IMR-90 (cell line): ENCODE measurements at regions not wholly inside any gene's neighbourhood (a gene's known extent, or its start where the extent isn't known, plus 50 kb on each side); places are given as distances from the start of the nearest gene placed in this dataset.

ENCODE experiments used
- ATAC-seq: fragments of 200-7000 bp; cut with Tn5 transposase; 2 replicates; pipeline ENCODE4 v1.9.1; 2020; ENCODE audit warnings: low read depth, mild to moderate bottlenecking, moderate library complexity
- BruUV-seq: library from RNA; stranded (reverse); fragments of 400-500 nt; replicated peaks from 2 replicates; lab custom pipeline; 2021; lab: Mats Ljungman, UMichigan
- CTCF ChIA-PET: fragments of 300-600 bp; formaldehyde crosslinking; extraction: SDS; loops from one replicate; lab custom pipeline; 2021; ENCODE audit warnings: antibody characterized with exemption; lab: Yijun Ruan, JAX
- POLR2A ChIA-PET: fragments of 300-600 bp; sonication (Branson Sonifier 250); formaldehyde crosslinking; loops from one replicate; lab custom pipeline; 2022; ENCODE audit warnings: antibody characterized with exemption; ENCODE audit not compliant: unreplicated experiment; lab: Charles Lee
- DNase-seq: peaks from one replicate; pipeline ENCODE4 v3.0.0; 2013
- H2AFZ ChIP-seq: replicated peaks from 2 replicates; pipeline ENCODE3; 2013; ENCODE audit warnings: low read length, mild to moderate bottlenecking; ENCODE audit not compliant: poor library complexity
- H2AK5ac ChIP-seq: 2 replicates; pipeline ENCODE4 v1.6.1; 2013; ENCODE audit warnings: low read depth, low read length, inconsistent platforms
- H2AK9ac ChIP-seq: replicated peaks from 2 replicates; pipeline ENCODE3; 2013; ENCODE audit warnings: mild to moderate bottlenecking, low read depth, low read length, moderate library complexity; ENCODE audit not compliant: poor library complexity
- H2BK120ac ChIP-seq: 2 replicates; pipeline ENCODE4 v1.6.1; 2013; ENCODE audit warnings: low read depth, low read length, inconsistent platforms
- H2BK15ac ChIP-seq: 3 replicates; pipeline ENCODE4 v1.6.1; 2013; ENCODE audit warnings: low read depth, low read length, inconsistent platforms
- H2BK20ac ChIP-seq: 2 replicates; pipeline ENCODE4 v1.6.1; 2013; ENCODE audit warnings: low read depth, mild to moderate bottlenecking, inconsistent platforms, low read length, moderate library complexity
- H2BK5ac ChIP-seq: 2 replicates; pipeline ENCODE4 v1.6.1; 2013; ENCODE audit warnings: mild to moderate bottlenecking, low read depth, low read length, inconsistent platforms; ENCODE audit not compliant: poor library complexity, severe bottlenecking
- H3K14ac ChIP-seq: replicated peaks from 2 replicates; pipeline ENCODE4 v1.6.1; 2013; ENCODE audit warnings: low read depth, low read length, inconsistent platforms
- H3K18ac ChIP-seq: 2 replicates; pipeline ENCODE4 v1.6.1; 2013; ENCODE audit warnings: low read depth, low read length, control low read depth
- H3K23ac ChIP-seq: 2 replicates; pipeline ENCODE4 v1.6.1; 2013; ENCODE audit warnings: low read depth, low read length, inconsistent platforms
- H3K27ac ChIP-seq: 2 replicates; pipeline ENCODE4 v1.5.1; 2013; ENCODE audit warnings: mild to moderate bottlenecking, control low read depth, low read length; ENCODE audit not compliant: insufficient read depth
- H3K27me3 ChIP-seq: 2 replicates; pipeline ENCODE4 v1.6.1; 2013; ENCODE audit warnings: low read length; ENCODE audit not compliant: control insufficient read depth, insufficient read depth
- H3K36me3 ChIP-seq: 2 replicates; pipeline ENCODE4 v1.6.1; 2013; ENCODE audit warnings: low read length, mixed read lengths; ENCODE audit not compliant: control insufficient read depth, insufficient read depth
- H3K4ac ChIP-seq: 2 replicates; pipeline ENCODE4 v1.6.1; 2013; ENCODE audit warnings: low read depth, low read length, inconsistent platforms
- H3K4me1 ChIP-seq: 2 replicates; pipeline ENCODE4 v1.6.1; 2013; ENCODE audit warnings: low read length, mixed read lengths; ENCODE audit not compliant: control insufficient read depth, insufficient read depth
- H3K4me2 ChIP-seq: 2 replicates; pipeline ENCODE4 v1.6.1; 2013; ENCODE audit warnings: low read depth, mild to moderate bottlenecking, control low read depth, low read length, moderate library complexity
- H3K4me3 ChIP-seq: 2 replicates; pipeline ENCODE4 v1.5.1; 2013; ENCODE audit warnings: low read depth, mild to moderate bottlenecking, control low read depth, low read length, moderate library complexity; ENCODE audit not compliant: insufficient read depth
- H3K56ac ChIP-seq: 2 replicates; pipeline ENCODE4 v1.6.1; 2013; ENCODE audit warnings: low read length, inconsistent platforms; ENCODE audit not compliant: insufficient read depth; ENCODE audit errors: extremely low read depth
- H3K79me1 ChIP-seq, 2 experiments: 2 replicates each; pipeline ENCODE4 v1.6.1; 2013; ENCODE audit warnings: low read length in 2 of 2, inconsistent platforms in 1 of 2, low read depth in 1 of 2
- H3K9ac ChIP-seq: 2 replicates; pipeline ENCODE4 v1.6.1; 2013; ENCODE audit warnings: low read depth, low read length, control low read depth
- H3K9me1 ChIP-seq: 2 replicates; pipeline ENCODE4 v1.6.1; 2013; ENCODE audit warnings: low read length, inconsistent platforms; ENCODE audit not compliant: insufficient read depth
- H3K9me3 ChIP-seq: 2 replicates; pipeline ENCODE4 v1.6.1; 2013; ENCODE audit warnings: low read length; ENCODE audit not compliant: control insufficient read depth, insufficient read depth
- H4K20me1 ChIP-seq: 2 replicates; pipeline ENCODE4 v1.6.1; 2013; ENCODE audit warnings: low read length, inconsistent platforms; ENCODE audit not compliant: insufficient read depth
- H4K5ac ChIP-seq: 2 replicates; pipeline ENCODE4 v1.6.1; 2013; ENCODE audit warnings: mild to moderate bottlenecking, low read depth, low read length, control low read depth
- H4K8ac ChIP-seq, 2 experiments: 2 replicates each; pipeline ENCODE4 v1.6.1; 2013; ENCODE audit warnings: low read depth in 2 of 2, low read length in 2 of 2, control low read depth in 1 of 2, inconsistent platforms in 1 of 2
- H4K91ac ChIP-seq: 2 replicates; pipeline ENCODE4 v1.6.1; 2013; ENCODE audit warnings: low read depth, low read length, inconsistent platforms; ENCODE audit not compliant: insufficient read depth
- BHLHE40 ChIP-seq: fragments of 150-350 bp; IDR thresholded peaks from 2 replicates; pipeline ENCODE4 v1.6.1; 2016; ENCODE audit warnings: mild to moderate bottlenecking, low read depth, low read length
- CEBPB ChIP-seq: IDR thresholded peaks from 2 replicates; pipeline ENCODE4 v1.6.1; 2012; ENCODE audit warnings: low read depth, low read length, improper control_type of control experiment
- CHD1 ChIP-seq: IDR thresholded peaks from 2 replicates; pipeline ENCODE4 v1.6.1; 2012; ENCODE audit warnings: low read depth, low read length, improper control_type of control experiment
- FOS ChIP-seq: fragments of 150-350 bp; IDR thresholded peaks from 2 replicates; pipeline ENCODE4 v1.6.1; 2016; ENCODE audit warnings: low read depth, low read length
- MAFK ChIP-seq: IDR thresholded peaks from 2 replicates; pipeline ENCODE4 v1.6.1; 2012; ENCODE audit warnings: low read depth, low read length, improper control_type of control experiment
- MAZ ChIP-seq: IDR thresholded peaks from 2 replicates; pipeline ENCODE4 v1.6.1; 2012; ENCODE audit warnings: low read depth, mild to moderate bottlenecking, low read length, improper control_type of control experiment, moderate library complexity, borderline replicate concordance
- MXI1 ChIP-seq: IDR thresholded peaks from 2 replicates; pipeline ENCODE4 v1.6.1; 2012; ENCODE audit warnings: low read depth, mild to moderate bottlenecking, low read length, moderate library complexity, borderline replicate concordance
- NFE2L2 ChIP-seq: fragments of 150-350 bp; IDR thresholded peaks from 2 replicates; pipeline ENCODE4 v1.6.1; 2016; ENCODE audit warnings: low read depth, mild to moderate bottlenecking, low read length
- POLR2A ChIP-seq: IDR thresholded peaks from 2 replicates; pipeline ENCODE4 v1.6.1; 2012; ENCODE audit warnings: mild to moderate bottlenecking, low read depth, low read length
- RAD21 ChIP-seq: IDR thresholded peaks from 2 replicates; pipeline ENCODE4 v1.6.1; 2012; ENCODE audit warnings: low read length, improper control_type of control experiment
- RCOR1 ChIP-seq: IDR thresholded peaks from 2 replicates; pipeline ENCODE4 v1.6.1; 2012; ENCODE audit warnings: mild to moderate bottlenecking, low read length, improper control_type of control experiment; ENCODE audit not compliant: insufficient replicate concordance
- RFX5 ChIP-seq: IDR thresholded peaks from 2 replicates; pipeline ENCODE4 v1.8.0; 2012; ENCODE audit warnings: low read depth, mild to moderate bottlenecking, low read length, moderate library complexity
- SMC3 ChIP-seq: fragments of 150-350 bp; IDR thresholded peaks from 2 replicates; pipeline ENCODE4 v1.6.1; 2016; ENCODE audit warnings: low read depth, mild to moderate bottlenecking, antibody characterized with exemption, low read length, moderate library complexity
- whole genome bisulfite sequencing, 2 experiments: methylation state at CpG; one replicate each; pipeline versions ENCODE4 v1.1.5 to v1.1.7; 2013; ENCODE audit warnings: missing lambda C conversion rate in 2 of 2; ENCODE audit not compliant: insufficient read length in 1 of 2; ENCODE audit errors: extremely low coverage in 2 of 2; 5-methylcytosine and 5-hydroxymethylcytosine counted together
- dilution Hi-C: fragments of 300-500 bp; cut with HindIII; formaldehyde crosslinking; loops from one replicate; pipeline ENCODE4 v1.14.3; 2018; ENCODE audit warnings: low sequenced_read_pairs; ENCODE audit not compliant: unreplicated experiment
- in situ Hi-C: fragments of 300-500 bp; cut with MboI; formaldehyde crosslinking; loops from 3 replicates; pipeline ENCODE4 v1.14.3; 2019; ENCODE audit warnings: low sequenced_read_pairs, inconsistent platforms, mixed read lengths
- intact Hi-C: fragments of 100-400 bp; cut with micrococcal nuclease; formaldehyde crosslinking; loops from 2 replicates; pipeline ENCODE4 v1.10.0; 2022
- TF ChIP-seq, protein P1 (sequence below): fragments of 150-350 bp; IDR thresholded peaks from 2 replicates; pipeline ENCODE4 v1.6.1; 2016; ENCODE audit warnings: low read depth, mild to moderate bottlenecking, low read length, moderate library complexity, borderline replicate concordance
- TF ChIP-seq, protein P2 (sequence below): conservative IDR thresholded peaks from 2 replicates; pipeline ENCODE4 v1.5.1; 2012; ENCODE audit warnings: mild to moderate bottlenecking, low read depth, low read length, improper control_type of control experiment
- TF ChIP-seq, protein P3 (sequence below): fragments of 150-350 bp; IDR thresholded peaks from 2 replicates; pipeline ENCODE4 v1.6.1; 2017; ENCODE audit warnings: mild to moderate bottlenecking, antibody characterized with exemption, low read length, low read depth

DNA sequence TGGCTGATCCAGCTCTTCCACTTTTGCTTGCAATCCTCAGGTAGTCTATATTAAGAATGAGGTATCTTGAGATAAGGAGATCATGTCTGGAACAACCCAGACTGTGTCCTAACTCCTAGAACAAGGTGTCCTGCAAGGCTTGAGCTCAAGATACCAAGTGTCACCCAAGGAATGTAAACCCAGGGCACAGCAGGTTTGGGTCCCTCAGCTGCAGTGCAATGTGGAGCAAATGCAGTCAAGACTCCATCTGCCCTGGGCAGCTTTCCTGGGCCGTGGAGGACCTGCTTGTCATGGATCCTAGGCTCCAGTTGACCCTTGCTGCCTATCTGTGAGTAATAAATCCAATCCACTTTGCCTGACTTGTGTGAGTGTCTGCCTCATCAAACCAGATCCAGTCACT is 166.1 kb downstream of the OTOR start:
- no peak overlapping the region for H2AFZ ChIP-seq
- WGBS, 2 experiments, result no CpG with 5 or more reads among the region's 1 CpG
- H3K56ac ChIP-seq, result no peak overlapping the region
- ChIA-PET POLR2A (no interaction called here), CTCF (interaction anchor here (0.6 to 2.2 kb wide), 2 partner anchors 10 to 39 kb away, joined by 3 to 7 read pairs; no protein-coding TSS in a partner anchor)
- H3K79me1 ChIP-seq, result no peaks in the 10 kb centered on the region
- intact Hi-C loops, result no loop called here
- 0 out of 2 replicates have a peak overlapping the region, but pooled peaks have one; percentile 32 for H2BK120ac ChIP-seq
- H3K4ac ChIP-seq, result no peak overlapping the region
- no peak overlapping the region for H2BK5ac ChIP-seq
- no peaks in the 10 kb centered on the region for H3K4me1 ChIP-seq
- H2BK20ac ChIP-seq, result no peak overlapping the region
- H3K4me3 ChIP-seq, result no peak overlapping the region
- DNase-seq, result no peak
- in situ Hi-C loops, result no loop called here
- no peak overlapping the region for H3K4me2 ChIP-seq
- H3K14ac ChIP-seq, result no peak overlapping the region
- no peaks in the 10 kb centered on the region for H3K9me1 ChIP-seq
- dilution Hi-C loops, result no loop called here
- H3K27ac ChIP-seq, result no peak overlapping the region
- no peak overlapping the region for H4K5ac ChIP-seq
- H3K27me3 ChIP-seq, result no peaks in the 10 kb centered on the region
- no peak overlapping the region for H2AK9ac ChIP-seq
- BruUV-seq, result no TSS peak
- no peak overlapping the region for H4K91ac ChIP-seq
- H3K23ac ChIP-seq, result no peak overlapping the region
- H2AK5ac ChIP-seq, result no peak overlapping the region
- no peak for ATAC-seq
- H3K9ac ChIP-seq, result no peak overlapping the region
- no peaks in the 10 kb centered on the region for H4K20me1 ChIP-seq
- no peak overlapping the region for H3K18ac ChIP-seq
- H2BK15ac ChIP-seq, result no peak overlapping the region; the same call in 2 of the 3 replicates
- H4K8ac ChIP-seq, result no peak overlapping the region
- no peaks in the 10 kb centered on the region for H3K36me3 ChIP-seq
- no peaks in the 10 kb centered on the region for H3K9me3 ChIP-seq
- TF ChIP-seq SMC3 (no peak), MXI1 (no peak), BHLHE40 (no peak), MAFK (no peak), RCOR1 (no peak), MAZ (no peak), POLR2A (no peak), RFX5 (no peak), CEBPB (no peak), NFE2L2 (no peak), RAD21 (no peak), FOS (no peak), CHD1 (no peak)
- TF ChIP-seq, protein P1, sequence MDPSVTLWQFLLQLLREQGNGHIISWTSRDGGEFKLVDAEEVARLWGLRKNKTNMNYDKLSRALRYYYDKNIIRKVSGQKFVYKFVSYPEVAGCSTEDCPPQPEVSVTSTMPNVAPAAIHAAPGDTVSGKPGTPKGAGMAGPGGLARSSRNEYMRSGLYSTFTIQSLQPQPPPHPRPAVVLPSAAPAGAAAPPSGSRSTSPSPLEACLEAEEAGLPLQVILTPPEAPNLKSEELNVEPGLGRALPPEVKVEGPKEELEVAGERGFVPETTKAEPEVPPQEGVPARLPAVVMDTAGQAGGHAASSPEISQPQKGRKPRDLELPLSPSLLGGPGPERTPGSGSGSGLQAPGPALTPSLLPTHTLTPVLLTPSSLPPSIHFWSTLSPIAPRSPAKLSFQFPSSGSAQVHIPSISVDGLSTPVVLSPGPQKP, result no peak
- TF ChIP-seq, protein P2, sequence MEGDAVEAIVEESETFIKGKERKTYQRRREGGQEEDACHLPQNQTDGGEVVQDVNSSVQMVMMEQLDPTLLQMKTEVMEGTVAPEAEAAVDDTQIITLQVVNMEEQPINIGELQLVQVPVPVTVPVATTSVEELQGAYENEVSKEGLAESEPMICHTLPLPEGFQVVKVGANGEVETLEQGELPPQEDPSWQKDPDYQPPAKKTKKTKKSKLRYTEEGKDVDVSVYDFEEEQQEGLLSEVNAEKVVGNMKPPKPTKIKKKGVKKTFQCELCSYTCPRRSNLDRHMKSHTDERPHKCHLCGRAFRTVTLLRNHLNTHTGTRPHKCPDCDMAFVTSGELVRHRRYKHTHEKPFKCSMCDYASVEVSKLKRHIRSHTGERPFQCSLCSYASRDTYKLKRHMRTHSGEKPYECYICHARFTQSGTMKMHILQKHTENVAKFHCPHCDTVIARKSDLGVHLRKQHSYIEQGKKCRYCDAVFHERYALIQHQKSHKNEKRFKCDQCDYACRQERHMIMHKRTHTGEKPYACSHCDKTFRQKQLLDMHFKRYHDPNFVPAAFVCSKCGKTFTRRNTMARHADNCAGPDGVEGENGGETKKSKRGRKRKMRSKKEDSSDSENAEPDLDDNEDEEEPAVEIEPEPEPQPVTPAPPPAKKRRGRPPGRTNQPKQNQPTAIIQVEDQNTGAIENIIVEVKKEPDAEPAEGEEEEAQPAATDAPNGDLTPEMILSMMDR, result no peak
- TF ChIP-seq, protein P3, sequence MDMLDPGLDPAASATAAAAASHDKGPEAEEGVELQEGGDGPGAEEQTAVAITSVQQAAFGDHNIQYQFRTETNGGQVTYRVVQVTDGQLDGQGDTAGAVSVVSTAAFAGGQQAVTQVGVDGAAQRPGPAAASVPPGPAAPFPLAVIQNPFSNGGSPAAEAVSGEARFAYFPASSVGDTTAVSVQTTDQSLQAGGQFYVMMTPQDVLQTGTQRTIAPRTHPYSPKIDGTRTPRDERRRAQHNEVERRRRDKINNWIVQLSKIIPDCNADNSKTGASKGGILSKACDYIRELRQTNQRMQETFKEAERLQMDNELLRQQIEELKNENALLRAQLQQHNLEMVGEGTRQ, result no peak
